ENCODE measurements at regions not wholly inside any gene's neighbourhood (a gene's known extent, or its start where the extent isn't known, plus 50 kb on each side); places are given as distances from the start of the nearest gene placed in this dataset.

GRCh38 chr1:189708674-189709073 is 769.0 kb downstream of the BRINP3 start:
- TF ChIP-seq CTCF (conservative IDR thresholded peaks at IDR 0.05; ENCODE audit: low read length) (no peak), EZH2phosphoT487 (IDR thresholded peaks at IDR 0.05; ENCODE audit: borderline replicate concordance, low read depth, low read length) (no peak)

Data from OCI-LY7 (cell line).